ENCODE measurements at regions not wholly inside any gene's neighbourhood (a gene's known extent, or its start where the extent isn't known, plus 50 kb on each side); places are given as distances from the start of the nearest gene placed in this dataset.

DNA sequence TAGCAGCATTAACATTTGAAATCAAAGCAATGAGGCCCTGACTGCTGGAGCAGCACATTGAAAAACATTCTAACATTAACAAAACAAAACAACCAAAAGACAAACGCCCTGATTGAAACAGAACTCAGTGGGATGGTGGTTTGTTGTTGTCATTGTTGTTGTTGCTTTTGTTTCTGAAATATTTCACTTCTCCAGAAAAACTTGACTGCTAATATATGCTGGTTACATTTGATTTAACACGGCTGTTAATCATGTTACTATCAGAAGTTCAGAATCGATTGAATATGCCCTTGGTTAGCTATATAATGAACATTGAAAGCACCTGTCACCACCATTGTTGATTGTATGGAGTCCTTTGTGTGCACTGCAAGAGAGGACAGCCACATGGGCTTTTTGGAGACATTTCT, 790.4 kb upstream of the GALNTL6 start:
- TF ChIP-seq, protein P1, sequence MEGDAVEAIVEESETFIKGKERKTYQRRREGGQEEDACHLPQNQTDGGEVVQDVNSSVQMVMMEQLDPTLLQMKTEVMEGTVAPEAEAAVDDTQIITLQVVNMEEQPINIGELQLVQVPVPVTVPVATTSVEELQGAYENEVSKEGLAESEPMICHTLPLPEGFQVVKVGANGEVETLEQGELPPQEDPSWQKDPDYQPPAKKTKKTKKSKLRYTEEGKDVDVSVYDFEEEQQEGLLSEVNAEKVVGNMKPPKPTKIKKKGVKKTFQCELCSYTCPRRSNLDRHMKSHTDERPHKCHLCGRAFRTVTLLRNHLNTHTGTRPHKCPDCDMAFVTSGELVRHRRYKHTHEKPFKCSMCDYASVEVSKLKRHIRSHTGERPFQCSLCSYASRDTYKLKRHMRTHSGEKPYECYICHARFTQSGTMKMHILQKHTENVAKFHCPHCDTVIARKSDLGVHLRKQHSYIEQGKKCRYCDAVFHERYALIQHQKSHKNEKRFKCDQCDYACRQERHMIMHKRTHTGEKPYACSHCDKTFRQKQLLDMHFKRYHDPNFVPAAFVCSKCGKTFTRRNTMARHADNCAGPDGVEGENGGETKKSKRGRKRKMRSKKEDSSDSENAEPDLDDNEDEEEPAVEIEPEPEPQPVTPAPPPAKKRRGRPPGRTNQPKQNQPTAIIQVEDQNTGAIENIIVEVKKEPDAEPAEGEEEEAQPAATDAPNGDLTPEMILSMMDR (IDR thresholded peaks at IDR 0.05; ENCODE audit: low read length), result no peak
- TF ChIP-seq EZH2 (optimal IDR thresholded peaks at IDR 0.05; ENCODE audit: low read depth, low read length), result no peak
- no peak for TF ChIP-seq EZH2phosphoT487 (IDR thresholded peaks at IDR 0.05; ENCODE audit: low read length)
